ENCODE measurements at regions not wholly inside any gene's neighbourhood (a gene's known extent, or its start where the extent isn't known, plus 50 kb on each side); places are given as distances from the start of the nearest gene placed in this dataset.

DNA sequence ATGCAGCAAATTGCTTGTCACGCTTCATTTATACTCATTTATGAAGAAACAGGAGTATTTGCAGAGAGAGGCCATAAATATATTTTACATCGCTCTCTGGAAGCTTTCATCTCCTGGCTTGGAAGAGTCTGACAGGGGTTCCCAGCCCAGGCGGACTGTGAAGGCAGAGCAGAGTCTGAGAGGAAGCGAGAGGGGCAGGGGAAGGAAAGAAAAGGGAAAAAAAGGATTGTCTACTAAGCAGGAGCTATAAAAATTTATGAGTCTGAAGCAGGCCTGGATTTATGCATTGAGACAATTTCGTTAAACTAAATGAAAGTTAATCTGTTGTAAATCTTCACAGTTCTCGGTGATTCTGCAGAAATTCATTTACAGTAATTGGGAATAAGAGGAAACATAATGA lies 143.9 kb upstream of the GYPC start:
- no peak for TF ChIP-seq POLR2A (IDR thresholded peaks at IDR 0.05)
- TF ChIP-seq, protein P1, sequence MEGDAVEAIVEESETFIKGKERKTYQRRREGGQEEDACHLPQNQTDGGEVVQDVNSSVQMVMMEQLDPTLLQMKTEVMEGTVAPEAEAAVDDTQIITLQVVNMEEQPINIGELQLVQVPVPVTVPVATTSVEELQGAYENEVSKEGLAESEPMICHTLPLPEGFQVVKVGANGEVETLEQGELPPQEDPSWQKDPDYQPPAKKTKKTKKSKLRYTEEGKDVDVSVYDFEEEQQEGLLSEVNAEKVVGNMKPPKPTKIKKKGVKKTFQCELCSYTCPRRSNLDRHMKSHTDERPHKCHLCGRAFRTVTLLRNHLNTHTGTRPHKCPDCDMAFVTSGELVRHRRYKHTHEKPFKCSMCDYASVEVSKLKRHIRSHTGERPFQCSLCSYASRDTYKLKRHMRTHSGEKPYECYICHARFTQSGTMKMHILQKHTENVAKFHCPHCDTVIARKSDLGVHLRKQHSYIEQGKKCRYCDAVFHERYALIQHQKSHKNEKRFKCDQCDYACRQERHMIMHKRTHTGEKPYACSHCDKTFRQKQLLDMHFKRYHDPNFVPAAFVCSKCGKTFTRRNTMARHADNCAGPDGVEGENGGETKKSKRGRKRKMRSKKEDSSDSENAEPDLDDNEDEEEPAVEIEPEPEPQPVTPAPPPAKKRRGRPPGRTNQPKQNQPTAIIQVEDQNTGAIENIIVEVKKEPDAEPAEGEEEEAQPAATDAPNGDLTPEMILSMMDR (IDR thresholded peaks at IDR 0.05), result no peak
